ENCODE measurements at regions not wholly inside any gene's neighbourhood (a gene's known extent, or its start where the extent isn't known, plus 50 kb on each side); places are given as distances from the start of the nearest gene placed in this dataset.

DNA sequence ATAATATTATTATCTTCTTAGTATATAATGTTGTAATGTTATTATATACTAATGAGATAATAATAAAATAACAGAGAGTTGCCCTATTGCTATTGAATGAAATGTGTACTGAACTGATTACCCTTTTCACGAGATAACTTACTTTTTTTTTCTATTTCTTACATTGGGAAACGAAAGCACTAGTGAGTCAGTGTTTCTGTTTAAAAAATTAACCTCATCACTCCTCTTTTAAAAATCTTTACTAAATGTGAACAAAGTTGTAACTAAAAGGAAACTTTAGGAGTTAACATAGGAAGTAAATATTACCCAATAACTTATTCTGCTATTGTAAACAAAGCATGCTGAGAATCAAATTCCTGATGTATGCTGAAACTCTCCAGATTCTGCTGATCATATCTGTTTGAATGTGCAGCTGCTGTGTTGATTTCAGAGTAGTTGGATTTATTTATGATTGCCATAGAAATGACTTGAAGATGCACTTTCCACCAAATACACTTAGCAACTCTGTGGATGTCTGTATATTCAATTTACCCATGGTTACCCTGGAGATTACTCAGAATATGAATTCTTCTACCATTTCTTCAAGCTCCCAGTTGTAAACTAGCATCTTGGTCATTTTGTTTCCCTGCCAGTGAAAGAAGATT, 523.4 kb downstream of the TENT5A start:
- TF ChIP-seq ZFX (IDR thresholded peaks at IDR 0.05), result no peak
- TF ChIP-seq, protein P1, sequence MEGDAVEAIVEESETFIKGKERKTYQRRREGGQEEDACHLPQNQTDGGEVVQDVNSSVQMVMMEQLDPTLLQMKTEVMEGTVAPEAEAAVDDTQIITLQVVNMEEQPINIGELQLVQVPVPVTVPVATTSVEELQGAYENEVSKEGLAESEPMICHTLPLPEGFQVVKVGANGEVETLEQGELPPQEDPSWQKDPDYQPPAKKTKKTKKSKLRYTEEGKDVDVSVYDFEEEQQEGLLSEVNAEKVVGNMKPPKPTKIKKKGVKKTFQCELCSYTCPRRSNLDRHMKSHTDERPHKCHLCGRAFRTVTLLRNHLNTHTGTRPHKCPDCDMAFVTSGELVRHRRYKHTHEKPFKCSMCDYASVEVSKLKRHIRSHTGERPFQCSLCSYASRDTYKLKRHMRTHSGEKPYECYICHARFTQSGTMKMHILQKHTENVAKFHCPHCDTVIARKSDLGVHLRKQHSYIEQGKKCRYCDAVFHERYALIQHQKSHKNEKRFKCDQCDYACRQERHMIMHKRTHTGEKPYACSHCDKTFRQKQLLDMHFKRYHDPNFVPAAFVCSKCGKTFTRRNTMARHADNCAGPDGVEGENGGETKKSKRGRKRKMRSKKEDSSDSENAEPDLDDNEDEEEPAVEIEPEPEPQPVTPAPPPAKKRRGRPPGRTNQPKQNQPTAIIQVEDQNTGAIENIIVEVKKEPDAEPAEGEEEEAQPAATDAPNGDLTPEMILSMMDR (conservative IDR thresholded peaks at IDR 0.05), result no peak
- H3K27ac ChIP-seq, result no peak overlapping the region

DNA sequence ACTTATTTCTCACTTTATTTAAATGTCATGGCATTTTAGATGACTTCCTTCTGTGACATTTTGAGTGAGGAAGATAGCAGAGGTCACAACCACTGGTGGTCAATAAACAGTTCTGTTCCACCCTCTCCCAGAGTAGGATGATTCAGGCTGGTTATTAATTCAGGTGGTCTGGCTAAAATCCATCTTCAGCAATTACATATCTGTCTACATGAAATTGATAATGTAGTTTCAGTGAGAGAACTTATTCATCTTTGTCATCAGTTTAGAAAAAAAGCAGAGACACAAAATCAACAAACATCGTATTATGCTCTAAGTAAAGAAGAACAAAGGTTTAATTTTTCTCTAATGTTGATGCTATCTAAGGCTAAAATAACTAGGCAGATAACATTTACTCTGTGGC, 525.5 kb downstream of the TENT5A start:
- no peak for TF ChIP-seq ZFX (IDR thresholded peaks at IDR 0.05)
- TF ChIP-seq, protein P1 (conservative IDR thresholded peaks at IDR 0.05), result no peak
- H3K27ac ChIP-seq, result no peak overlapping the region

DNA sequence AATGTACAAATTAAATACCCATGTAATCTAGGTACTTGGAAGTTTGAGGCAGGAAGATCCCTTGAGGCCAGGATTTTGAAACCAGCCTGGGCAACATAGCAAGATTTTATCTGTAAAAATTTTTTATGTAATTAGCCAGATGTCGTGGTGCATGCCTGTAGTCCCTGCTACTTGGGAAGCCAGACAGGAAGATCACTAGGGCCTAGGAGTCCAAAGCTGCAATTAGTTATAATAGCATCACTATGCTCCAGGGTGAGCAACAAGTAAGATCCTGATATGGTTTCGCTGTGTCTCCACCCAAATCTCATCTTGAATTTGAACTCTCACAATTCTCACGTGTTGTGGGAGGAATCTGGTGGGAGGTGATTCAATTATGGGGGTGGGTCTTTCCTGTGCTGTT, 535.8 kb downstream of the TENT5A start:
- H3K27ac ChIP-seq, result no peak overlapping the region

DNA sequence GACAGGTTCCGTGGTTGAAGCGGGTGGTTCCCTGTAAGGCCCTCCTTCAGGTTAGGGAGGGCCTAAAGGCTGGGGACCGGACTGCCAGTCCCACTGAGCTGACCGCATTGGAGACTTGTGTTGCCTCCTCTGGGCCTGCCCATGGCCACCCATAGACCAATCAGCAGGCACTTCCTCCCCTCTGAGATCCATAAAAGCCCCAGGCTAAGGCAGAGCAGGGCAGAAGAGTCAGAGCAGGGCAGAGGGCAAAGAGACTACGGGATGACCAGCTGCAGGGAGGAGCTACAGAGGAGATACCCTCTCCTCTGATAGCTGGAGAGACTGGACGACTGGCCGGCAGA, 537.4 kb downstream of the TENT5A start:
- no peak overlapping the region for H3K27ac ChIP-seq
- TF ChIP-seq, protein P1 (conservative IDR thresholded peaks at IDR 0.05), result no peak
- TF ChIP-seq ZFX (IDR thresholded peaks at IDR 0.05), result no peak

More for the DNA sequence above, 535.8 kb downstream of the TENT5A start:
- TF ChIP-seq, protein P1 (conservative IDR thresholded peaks at IDR 0.05), result no peak
- TF ChIP-seq ZFX (IDR thresholded peaks at IDR 0.05), result no peak

DNA sequence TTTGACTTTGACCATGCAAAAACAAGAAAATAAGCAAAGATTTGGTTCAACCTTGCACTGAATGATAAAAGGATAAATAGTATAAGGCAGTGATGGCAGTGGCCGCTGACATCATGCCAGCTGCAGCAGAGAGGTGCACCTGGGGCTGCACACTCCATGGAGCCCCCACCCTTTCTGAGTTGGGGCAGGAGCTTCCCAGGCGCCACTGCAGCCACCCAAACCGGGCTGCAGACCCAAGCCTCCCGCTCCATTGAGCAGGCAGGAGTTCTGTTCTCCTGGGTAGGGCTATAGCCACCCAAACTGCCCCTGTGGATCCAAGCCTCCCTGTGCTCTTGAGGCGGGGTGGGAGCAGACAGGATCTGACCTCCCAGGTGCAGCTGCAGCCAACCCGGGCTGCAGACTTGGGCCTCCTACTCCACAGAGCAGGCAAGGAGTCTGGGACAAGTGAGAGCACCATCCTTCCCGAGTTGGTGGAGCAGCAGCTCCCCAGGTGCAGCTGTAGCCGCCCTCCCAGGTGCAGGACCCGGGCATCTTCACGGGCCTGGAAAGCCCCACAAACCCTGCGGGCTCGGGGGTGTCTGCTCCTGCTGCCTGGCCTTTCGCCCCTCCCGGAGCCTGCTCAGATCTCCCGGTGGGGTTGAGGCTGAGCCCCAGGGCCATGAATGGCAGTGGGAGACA, 537.9 kb downstream of the TENT5A start:
- no peak for TF ChIP-seq ZFX (IDR thresholded peaks at IDR 0.05)
- TF ChIP-seq, protein P1 (conservative IDR thresholded peaks at IDR 0.05), result no peak
- no peak overlapping the region for H3K27ac ChIP-seq

DNA sequence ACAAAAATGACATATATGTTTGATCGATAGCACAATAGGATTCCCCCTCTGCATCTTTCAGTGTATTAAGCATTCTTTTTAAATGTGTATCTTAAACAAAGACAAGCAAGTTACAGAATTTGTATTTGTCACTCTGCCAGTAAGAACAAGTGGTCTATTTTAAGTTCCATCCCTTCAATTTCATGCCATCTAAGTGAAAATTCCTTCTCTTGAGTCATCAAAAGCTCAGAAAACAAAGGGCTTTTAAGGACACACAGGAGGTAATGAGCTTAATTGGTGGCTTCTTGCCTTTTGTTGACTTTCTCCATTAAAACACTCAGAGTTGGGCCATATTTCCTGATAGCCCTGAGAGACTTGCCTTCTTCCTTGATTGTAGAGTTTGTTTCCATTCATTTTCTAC, 547.8 kb downstream of the TENT5A start:
- TF ChIP-seq, protein P1 (conservative IDR thresholded peaks at IDR 0.05), result no peak
- TF ChIP-seq ZFX (IDR thresholded peaks at IDR 0.05), result no peak
- no peak overlapping the region for H3K27ac ChIP-seq

DNA sequence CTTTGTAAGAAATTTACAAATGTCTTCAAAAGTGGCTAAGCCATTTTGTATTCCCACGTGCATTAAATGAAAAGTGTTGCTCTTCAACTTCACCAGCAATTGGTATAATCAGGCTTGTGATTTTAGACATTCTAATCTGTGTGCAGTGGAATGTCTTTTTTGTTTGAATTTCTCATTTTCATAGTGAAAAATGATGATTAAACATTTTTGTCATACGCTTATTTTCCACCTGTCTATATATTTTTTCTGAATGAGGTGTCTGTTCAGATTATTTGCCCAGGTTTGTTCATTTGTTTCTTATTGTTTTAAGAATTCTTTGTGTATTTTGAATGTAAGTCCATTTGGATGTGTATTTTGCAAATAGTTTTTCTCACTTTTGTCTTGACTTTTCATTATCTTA, 558.1 kb downstream of the TENT5A start:
- no peak overlapping the region for H3K27ac ChIP-seq
- TF ChIP-seq, protein P1 (conservative IDR thresholded peaks at IDR 0.05), result no peak
- TF ChIP-seq ZFX (IDR thresholded peaks at IDR 0.05), result no peak
